Transverse colon (tissue), 4 donors: ENCODE measurements at regions not wholly inside any gene's neighbourhood (a gene's known extent, or its start where the extent isn't known, plus 50 kb on each side); places are given as distances from the start of the nearest gene placed in this dataset.

Experiments
- DNase-seq: peaks from one replicate; pipeline ENCODE4 v3.0.0-alpha.2; 2019
- H3K27ac ChIP-seq, 4 donors: fragments of 200-600 bp; sonication (generic); 2 replicates each; pipeline ENCODE4 v1.5.1; 2016 to 2018; ENCODE audit warnings: inconsistent platforms in 4 of 4
- H3K27me3 ChIP-seq: fragments of 200-600 bp; sonication (generic); 2 replicates; pipeline ENCODE4 v1.5.1; 2017; ENCODE audit warnings: inconsistent platforms
- H3K36me3 ChIP-seq, 4 donors: fragments of 200-600 bp; sonication (generic); 2 replicates each; pipeline ENCODE4 v1.5.1; 2017 to 2019; ENCODE audit warnings: inconsistent platforms in 4 of 4
- H3K4me1 ChIP-seq, 4 donors: fragments of 200-600 bp; sonication (generic); 2 replicates each; pipeline ENCODE4 v1.5.1; 2017 to 2020; ENCODE audit warnings: inconsistent platforms in 4 of 4
- H3K4me3 ChIP-seq, 4 donors: fragments of 200-600 bp; sonication (generic); 1 replicate in 1 of 4; 2 replicates in 3 of 4; pipeline versions ENCODE4 v1.5.1 to v1.6.1; 2017 to 2019; ENCODE audit warnings: inconsistent platforms in 4 of 4
- H3K9me3 ChIP-seq, 2 donors: fragments of 200-600 bp; sonication (generic); 2 replicates each; pipeline ENCODE4 v1.5.1; 2017 to 2019; ENCODE audit warnings: inconsistent platforms in 2 of 2
- CTCF ChIP-seq, 5 experiments: fragments of 200-600 bp in 3 of 5; fragments of 450-650 bp in 2 of 5; sonication (generic) in 3 of 5; IDR thresholded peaks; 1 replicate in 2 of 5; 2 replicates in 3 of 5; pipeline ENCODE4 v1.5.1; 2016 to 2017; ENCODE audit warnings: antibody characterized with exemption in 5 of 5, inconsistent platforms in 3 of 5, mild to moderate bottlenecking in 2 of 5, moderate library complexity in 1 of 5
- EP300 ChIP-seq: sonication (generic); formaldehyde crosslinking; IDR thresholded peaks from one replicate; pipeline ENCODE4 v1.6.1; 2017; ENCODE audit warnings: antibody characterized with exemption, low read depth
- POLR2A ChIP-seq: fragments of 450-650 bp; IDR thresholded peaks from one replicate; pipeline ENCODE4 v1.6.1; 2016; ENCODE audit warnings: antibody characterized with exemption, mild to moderate bottlenecking, moderate library complexity
- POLR2AphosphoS5 ChIP-seq, 3 donors: sonication (generic); formaldehyde crosslinking; IDR thresholded peaks; one replicate each; pipeline ENCODE4 v1.6.1; 2016; ENCODE audit warnings: antibody characterized with exemption in 3 of 3
- WGBS, 2 donors: methylation state at CpG; one replicate each; pipeline ENCODE4 v1.1.5; 2018; ENCODE audit warnings: low coverage in 1 of 2; 5-methylcytosine and 5-hydroxymethylcytosine counted together
- in situ Hi-C, 4 donors: fragments of 200-750 bp; cut with MboI; loops; one replicate each; pipeline versions ENCODE4 v1.15.0 to v1.15.1; 2017; ENCODE audit warnings: low sequenced_read_pairs in 3 of 4, low pct_ligation_motif_present in 1 of 4, low pct_unique_long_range_greater_than_20kb in 1 of 4
- intact Hi-C: fragments of 100-400 bp; cut with DNase I; formaldehyde crosslinking; loops from one replicate; pipeline ENCODE4 v1.15.1; 2023; ENCODE audit warnings: low total_unique reads

- H3K27me3 ChIP-seq = no peaks in the 10 kb centered on the region
- 46 to 83% methylated on average over 2 to 3 of the region's 3 CpGs for WGBS, 2 donors
- peak overlapping the region; percentile 56 to 68 (median 60) for H3K27ac ChIP-seq
- DNase-seq = no peak
- no peaks in the 10 kb centered on the region for H3K9me3 ChIP-seq
- intact Hi-C loops (no loop called here), in situ Hi-C loops (no loop called here)
- no peak overlapping the region for H3K4me3 ChIP-seq
- TF ChIP-seq POLR2AphosphoS5 (IDR thresholded peaks at IDR 0.05) (no peak), CTCF (IDR thresholded peaks at IDR 0.05) (no peak), POLR2A (no peak), EP300 (no peak)
- no peaks in the 10 kb centered on the region for H3K36me3 ChIP-seq
- peaks cover 14 to 43% (median 36%) of the 10 kb centered on the region in 4 donors for H3K4me1 ChIP-seq
Measured at GRCh38 chr5:52728224-52728623, 59.5 kb upstream of the ITGA1 start.

GRCh38 chr5:52728686-52729085 lies 59.0 kb upstream of the ITGA1 start:
- H3K4me1 ChIP-seq = peaks cover 14 to 43% (median 36%) of the 10 kb centered on the region in 4 donors
- 84 to 91% methylated on average over 5 of the region's 5 CpGs for whole genome bisulfite sequencing, 2 donors
- no peak overlapping the region for H3K27ac ChIP-seq
- in situ Hi-C loops = no loop called here
- no peak for DNase-seq
- H3K27me3 ChIP-seq = no peaks in the 10 kb centered on the region
- TF ChIP-seq EP300 = no peak
- no peak for TF ChIP-seq CTCF (IDR thresholded peaks at IDR 0.05)
- TF ChIP-seq POLR2A = no peak
- no peak for TF ChIP-seq POLR2AphosphoS5 (IDR thresholded peaks at IDR 0.05)
- no peaks in the 10 kb centered on the region for H3K9me3 ChIP-seq
- H3K4me3 ChIP-seq = no peak overlapping the region
- intact Hi-C loops = no loop called here
- H3K36me3 ChIP-seq = no peaks in the 10 kb centered on the region

GRCh38 chr5:52731274-52732027 lies 56.3 kb upstream of the ITGA1 start:
- 62 to 100% methylated on average over 1 of the region's 1 CpG for WGBS, 2 donors
- TF ChIP-seq EP300 (no peak), POLR2A (no peak), POLR2AphosphoS5 (IDR thresholded peaks at IDR 0.05) (no peak), CTCF (IDR thresholded peaks at IDR 0.05) (no peak)
- Histone ChIP-seq H3K27ac (no peak overlapping the region), H3K4me3 (no peak overlapping the region), H3K9me3 (no peaks in the 10 kb centered on the region), H3K4me1 (peaks cover 5 to 20% (median 16%) of the 10 kb centered on the region in 4 donors), H3K36me3 (no peaks in the 10 kb centered on the region), H3K27me3 (no peaks in the 10 kb centered on the region)
- in situ Hi-C loops (no loop called here), intact Hi-C loops (no loop called here)
- DNase-seq = no peak

- H3K4me1 ChIP-seq = no peaks in the 10 kb centered on the region
- in situ Hi-C loops = no loop called here
- intact Hi-C loops = no loop called here
- no peaks in the 10 kb centered on the region for H3K27me3 ChIP-seq
- H3K9me3 ChIP-seq = no peaks in the 10 kb centered on the region
- no peak for DNase-seq
- no peak overlapping the region for H3K4me3 ChIP-seq
- no peak overlapping the region for H3K27ac ChIP-seq
- no peak for TF ChIP-seq POLR2A
- TF ChIP-seq EP300 = no peak
- no peak for TF ChIP-seq CTCF (IDR thresholded peaks at IDR 0.05)
- no peak for TF ChIP-seq POLR2AphosphoS5 (IDR thresholded peaks at IDR 0.05)
- no peaks in the 10 kb centered on the region for H3K36me3 ChIP-seq
- 94 to 100% methylated on average over 1 of the region's 1 CpG for WGBS, 2 donors
Measured at GRCh38 chr5:52734557-52734956, 53.2 kb upstream of the ITGA1 start.
